Osteoblast (primary cell): ENCODE measurements at regions not wholly inside any gene's neighbourhood (a gene's known extent, or its start where the extent isn't known, plus 50 kb on each side); places are given as distances from the start of the nearest gene placed in this dataset.

Source experiments
- DNase-seq: peaks from one replicate; pipeline ENCODE4 v3.0.0; 2011; ENCODE audit warnings: low spot score, mixed read lengths; ENCODE audit not compliant: insufficient read length; ENCODE audit errors: missing footprints
- H2AFZ ChIP-seq: 2 replicates; pipeline ENCODE4 v1.6.0; 2011; ENCODE audit warnings: mild to moderate bottlenecking, low read length
- H3K27ac ChIP-seq: 2 replicates; pipeline ENCODE4 v1.5.1; 2011; ENCODE audit warnings: mild to moderate bottlenecking, low read depth, low read length, moderate library complexity
- H3K27me3 ChIP-seq: 2 replicates; pipeline ENCODE4 v1.6.0; 2012; ENCODE audit warnings: mild to moderate bottlenecking, control low read depth, inconsistent platforms, low read length, moderate library complexity; ENCODE audit not compliant: insufficient read depth
- H3K36me3 ChIP-seq: 2 replicates; pipeline ENCODE4 v1.5.1; 2011; ENCODE audit warnings: mild to moderate bottlenecking, low read length, control low read depth, moderate library complexity; ENCODE audit not compliant: insufficient read depth
- H3K4me1 ChIP-seq: 2 replicates; pipeline ENCODE4 v1.5.1; 2011; ENCODE audit warnings: mild to moderate bottlenecking, low read length, control low read depth, moderate library complexity; ENCODE audit not compliant: insufficient read depth
- H3K4me2 ChIP-seq: 2 replicates; pipeline ENCODE4 v1.6.0; 2011; ENCODE audit warnings: mild to moderate bottlenecking, low read length; ENCODE audit not compliant: insufficient read depth
- H3K4me3 ChIP-seq: fragments of 200-600 bp; sonication (generic); 3 replicates; pipeline ENCODE4 v1.5.1; 2012; ENCODE audit warnings: mild to moderate bottlenecking, low read length, inconsistent platforms; ENCODE audit not compliant: insufficient read depth
- H3K79me2 ChIP-seq: 2 replicates; pipeline ENCODE4 v1.6.0; 2012; ENCODE audit warnings: mild to moderate bottlenecking, low read length, control low read depth, inconsistent platforms; ENCODE audit not compliant: insufficient read depth
- H3K9me3 ChIP-seq: 2 replicates; pipeline ENCODE4 v1.5.1; 2011; ENCODE audit warnings: low read depth, low read length, control low read depth
- H4K20me1 ChIP-seq: 2 replicates; pipeline ENCODE4 v1.6.0; 2012; ENCODE audit warnings: mild to moderate bottlenecking, low read length, control low read depth; ENCODE audit not compliant: insufficient read depth
- TF ChIP-seq, protein P1 (sequence below): IDR thresholded peaks from 2 replicates; pipeline ENCODE4 v1.5.1; 2011; ENCODE audit warnings: mild to moderate bottlenecking, low read depth, low read length, moderate library complexity; ENCODE audit errors: extremely low read depth

DNA sequence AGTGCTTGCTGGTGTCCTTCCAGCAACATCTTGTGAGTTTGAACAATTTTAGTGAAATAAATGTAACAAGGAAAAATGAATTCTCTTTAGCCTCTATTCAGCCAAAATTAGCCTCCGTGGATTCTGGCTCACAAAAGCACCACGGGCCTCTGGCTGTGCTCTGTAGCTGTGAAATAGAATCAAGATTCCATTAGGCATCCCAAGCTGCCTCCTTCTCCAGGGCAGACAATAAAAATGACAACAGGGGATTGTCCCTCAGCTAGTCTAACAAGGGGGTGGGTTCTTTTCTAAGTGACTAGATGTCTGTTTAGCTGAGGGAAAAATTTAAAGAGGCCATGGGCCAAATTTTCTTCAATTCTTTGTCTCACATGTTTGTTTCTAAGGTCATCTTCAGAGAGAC is 254.7 kb upstream of the FIGN start:
- TF ChIP-seq, protein P1, sequence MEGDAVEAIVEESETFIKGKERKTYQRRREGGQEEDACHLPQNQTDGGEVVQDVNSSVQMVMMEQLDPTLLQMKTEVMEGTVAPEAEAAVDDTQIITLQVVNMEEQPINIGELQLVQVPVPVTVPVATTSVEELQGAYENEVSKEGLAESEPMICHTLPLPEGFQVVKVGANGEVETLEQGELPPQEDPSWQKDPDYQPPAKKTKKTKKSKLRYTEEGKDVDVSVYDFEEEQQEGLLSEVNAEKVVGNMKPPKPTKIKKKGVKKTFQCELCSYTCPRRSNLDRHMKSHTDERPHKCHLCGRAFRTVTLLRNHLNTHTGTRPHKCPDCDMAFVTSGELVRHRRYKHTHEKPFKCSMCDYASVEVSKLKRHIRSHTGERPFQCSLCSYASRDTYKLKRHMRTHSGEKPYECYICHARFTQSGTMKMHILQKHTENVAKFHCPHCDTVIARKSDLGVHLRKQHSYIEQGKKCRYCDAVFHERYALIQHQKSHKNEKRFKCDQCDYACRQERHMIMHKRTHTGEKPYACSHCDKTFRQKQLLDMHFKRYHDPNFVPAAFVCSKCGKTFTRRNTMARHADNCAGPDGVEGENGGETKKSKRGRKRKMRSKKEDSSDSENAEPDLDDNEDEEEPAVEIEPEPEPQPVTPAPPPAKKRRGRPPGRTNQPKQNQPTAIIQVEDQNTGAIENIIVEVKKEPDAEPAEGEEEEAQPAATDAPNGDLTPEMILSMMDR: no peak
- H4K20me1 ChIP-seq: no peaks in the 10 kb centered on the region
- no peaks in the 10 kb centered on the region for H3K4me1 ChIP-seq
- no peak overlapping the region for H3K4me2 ChIP-seq
- no peak for DNase-seq
- H3K27ac ChIP-seq: no peak overlapping the region
- no peaks in the 10 kb centered on the region for H3K36me3 ChIP-seq
- no peak overlapping the region for H2AFZ ChIP-seq
- H3K27me3 ChIP-seq: no peaks in the 10 kb centered on the region
- H3K79me2 ChIP-seq: no peaks in the 10 kb centered on the region
- H3K9me3 ChIP-seq: no peaks in the 10 kb centered on the region
- H3K4me3 ChIP-seq: no peak overlapping the region

DNA sequence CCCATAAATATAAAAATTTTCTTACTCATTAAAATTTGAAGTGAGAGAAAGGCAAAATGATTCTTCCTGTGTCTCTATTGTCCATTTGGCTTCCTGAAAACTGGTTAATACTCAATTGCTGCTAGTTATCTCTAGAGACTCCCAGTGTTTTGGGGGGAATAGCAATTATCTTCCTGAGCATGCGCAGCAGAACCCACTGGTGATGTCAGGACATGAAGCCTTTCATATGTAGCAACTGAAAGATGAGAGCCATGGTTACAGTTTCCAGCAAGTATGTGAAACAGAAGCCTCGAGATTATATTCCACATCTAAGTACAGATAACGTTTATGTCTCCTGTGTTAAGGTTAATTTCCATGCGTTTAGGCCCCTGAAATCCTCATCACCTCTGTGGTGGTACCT is 254.3 kb upstream of the FIGN start:
- TF ChIP-seq, protein P1: no peak
- Histone ChIP-seq H3K4me1 (no peaks in the 10 kb centered on the region), H3K27ac (no peak overlapping the region)

DNA sequence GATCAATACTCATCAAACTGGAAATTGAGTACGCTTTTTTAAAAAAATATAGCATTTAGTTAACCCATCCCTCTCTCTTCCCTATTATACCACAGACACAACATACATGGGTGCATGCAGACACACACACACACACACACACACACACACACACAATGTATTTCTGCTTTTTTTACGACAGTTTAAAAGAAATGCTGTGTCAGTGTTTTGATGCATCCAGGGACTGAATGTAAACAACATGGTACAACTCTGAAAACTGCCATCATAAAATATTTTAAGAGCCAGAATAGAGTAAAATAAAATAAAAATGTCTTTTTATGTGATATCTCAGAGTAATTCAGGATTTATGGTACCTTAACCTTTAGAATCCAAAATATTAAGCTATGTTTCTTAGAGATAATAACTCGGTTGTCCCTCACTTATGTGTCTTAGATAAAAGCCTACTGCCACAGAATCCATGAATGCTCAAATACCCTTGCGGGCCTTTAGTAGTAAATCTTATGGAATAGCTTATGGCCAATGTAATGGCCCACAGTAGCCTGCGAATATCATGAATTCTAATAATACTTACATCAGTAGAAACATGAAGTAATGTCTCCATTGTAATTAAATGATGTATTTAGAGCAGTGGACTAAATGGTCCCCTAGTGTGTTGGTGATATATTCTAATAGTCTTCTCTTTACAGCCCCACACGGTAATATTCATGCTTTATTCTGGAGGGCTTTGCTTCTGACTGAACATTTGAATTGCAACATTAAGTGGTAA is 251.6 kb upstream of the FIGN start:
- Histone ChIP-seq H3K4me2 (no peak overlapping the region), H3K9me3 (no peaks in the 10 kb centered on the region), H4K20me1 (no peaks in the 10 kb centered on the region), H3K4me1 (no peaks in the 10 kb centered on the region), H3K36me3 (no peaks in the 10 kb centered on the region), H3K27me3 (no peaks in the 10 kb centered on the region), H3K4me3 (no peak overlapping the region), H2AFZ (no peak overlapping the region), H3K27ac (no peak overlapping the region), H3K79me2 (no peaks in the 10 kb centered on the region)
- peak; percentile 29 for DNase-seq
- TF ChIP-seq, protein P1: no peak

More for the DNA sequence above, 254.3 kb upstream of the FIGN start:
- Histone ChIP-seq H3K36me3 (no peaks in the 10 kb centered on the region), H2AFZ (no peak overlapping the region), H4K20me1 (no peaks in the 10 kb centered on the region), H3K79me2 (no peaks in the 10 kb centered on the region), H3K27me3 (no peaks in the 10 kb centered on the region), H3K4me3 (no peak overlapping the region), H3K4me2 (no peak overlapping the region), H3K9me3 (no peaks in the 10 kb centered on the region)
- DNase-seq: no peak

DNA sequence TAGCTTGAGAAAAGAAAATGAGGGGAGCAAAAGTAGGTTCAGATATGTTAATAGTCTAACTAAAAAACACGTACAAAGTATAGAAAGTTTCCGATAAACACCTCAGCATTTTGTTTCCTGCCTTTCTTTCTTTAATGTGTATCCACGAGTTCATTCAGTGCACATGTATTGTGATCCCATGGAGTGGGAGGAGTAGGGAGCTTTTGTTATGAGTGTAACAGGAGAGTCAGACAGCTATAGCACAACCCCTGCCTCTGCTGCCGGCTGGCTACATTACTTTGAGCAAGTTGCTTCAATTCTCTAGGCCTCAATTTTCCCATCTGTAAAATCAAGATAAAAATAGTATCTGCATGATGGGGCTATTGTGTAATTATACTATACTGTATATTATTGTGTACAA is 249.2 kb upstream of the FIGN start:
- Histone ChIP-seq H3K79me2 (no peaks in the 10 kb centered on the region), H2AFZ (no peak overlapping the region), H3K36me3 (no peaks in the 10 kb centered on the region), H3K4me2 (no peak overlapping the region), H3K27ac (no peak overlapping the region), H3K4me3 (no peak overlapping the region), H3K9me3 (no peaks in the 10 kb centered on the region), H3K27me3 (no peaks in the 10 kb centered on the region), H3K4me1 (no peaks in the 10 kb centered on the region), H4K20me1 (no peaks in the 10 kb centered on the region)
- TF ChIP-seq, protein P1: no peak
- no peak for DNase-seq
